Mucosa of rectum (tissue), 2 donors: ENCODE measurements at regions not wholly inside any gene's neighbourhood (a gene's known extent, or its start where the extent isn't known, plus 50 kb on each side); places are given as distances from the start of the nearest gene placed in this dataset.
"Not testable (repeated sequence)": the region's sequence is repeated elsewhere in the genome, so short reads cannot be mapped to it uniquely, and the experiment has no call there.

Experiments
- H3K27ac ChIP-seq, 2 donors: one replicate each; pipeline ENCODE4 v1.7.0; 2013; ENCODE audit warnings: inconsistent platforms in 2 of 2, low read depth in 2 of 2, low read length in 2 of 2
- H3K27me3 ChIP-seq, 2 donors: one replicate each; pipeline ENCODE4 v1.7.0; 2013; ENCODE audit warnings: low read length in 2 of 2; ENCODE audit not compliant: control insufficient read depth in 2 of 2, insufficient read depth in 2 of 2
- H3K36me3 ChIP-seq, 2 donors: one replicate each; pipeline ENCODE4 v1.7.0; 2013; ENCODE audit warnings: low read length in 2 of 2; ENCODE audit not compliant: control insufficient read depth in 2 of 2, insufficient read depth in 2 of 2
- H3K4me1 ChIP-seq, 2 donors: one replicate each; pipeline ENCODE4 v1.7.0; 2013; ENCODE audit warnings: low read length in 2 of 2, mild to moderate bottlenecking in 1 of 2; ENCODE audit not compliant: control insufficient read depth in 2 of 2, insufficient read depth in 2 of 2
- H3K4me3 ChIP-seq, 2 donors: one replicate each; pipeline ENCODE4 v1.7.0; 2013; ENCODE audit warnings: low read length in 2 of 2
- H3K9ac ChIP-seq, 2 donors: one replicate each; pipeline ENCODE4 v1.7.0; 2013; ENCODE audit warnings: low read length in 2 of 2, low read depth in 1 of 2, mild to moderate bottlenecking in 1 of 2
- H3K9me3 ChIP-seq, 2 donors: one replicate each; pipeline ENCODE4 v1.7.0; 2013; ENCODE audit warnings: low read length in 2 of 2; ENCODE audit not compliant: control insufficient read depth in 2 of 2
- donor health status: healthy.
- donor health status: Normal muscosa, but diverticular disease.

DNA sequence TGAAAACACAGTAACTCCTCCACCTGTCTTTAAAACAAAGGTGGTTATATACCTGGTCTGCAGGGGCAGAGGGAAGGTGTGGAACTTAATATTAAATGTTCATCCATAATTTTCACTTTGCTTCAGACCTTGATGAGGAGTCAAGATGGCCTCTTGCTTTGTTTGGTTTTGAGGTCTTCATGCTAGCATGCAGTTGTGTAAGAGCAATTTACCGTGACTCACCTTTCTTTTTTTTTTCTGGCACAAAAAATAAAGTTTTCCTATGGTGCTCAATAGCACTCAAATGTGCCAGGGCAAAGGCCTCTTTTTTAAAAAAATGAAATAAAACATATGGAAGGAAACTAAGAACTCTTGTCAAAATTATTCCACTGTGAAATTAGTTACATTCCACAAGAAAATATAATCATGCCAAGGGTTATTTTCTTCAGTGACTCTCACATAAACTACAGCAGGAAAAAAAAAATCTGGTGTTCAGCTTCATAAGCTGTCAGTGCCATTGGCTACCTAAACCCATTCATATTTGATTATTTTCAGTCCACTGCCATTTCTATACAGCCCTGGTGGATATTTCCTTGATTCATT, 128.2 kb downstream of the SLC7A11 start:
- Histone ChIP-seq H3K36me3 (no peaks in the 10 kb centered on the region), H3K4me3 (no peak overlapping the region), H3K4me1 (peaks cover 0 to 5% of the 10 kb centered on the region in 2 donors), H3K9me3 (no peaks in the 10 kb centered on the region), H3K9ac (no peak overlapping the region), H3K27ac (no peak overlapping the region), H3K27me3 (no peaks in the 10 kb centered on the region)

DNA sequence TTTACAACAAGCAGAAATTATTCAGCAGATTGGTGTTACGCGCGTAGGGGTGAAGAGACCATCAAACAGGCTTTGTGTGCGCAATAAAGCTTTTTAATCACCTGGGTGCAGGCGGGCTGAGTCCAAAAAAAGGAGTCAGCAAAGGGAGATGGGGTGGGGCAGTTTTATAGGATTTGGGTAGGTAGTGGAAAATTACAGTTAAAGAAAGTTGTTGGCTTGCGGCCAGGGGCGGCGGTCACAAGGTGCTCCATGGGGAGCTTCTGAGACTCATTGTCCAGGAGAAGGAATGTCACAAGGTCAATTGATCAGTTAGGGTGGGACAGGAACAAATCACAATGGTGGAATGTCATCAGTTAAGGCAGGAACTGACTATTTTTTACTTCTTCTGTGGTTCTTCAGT, 129.3 kb downstream of the SLC7A11 start:
- not testable (repeated sequence) for H3K4me1 ChIP-seq, H3K9ac ChIP-seq, H3K36me3 ChIP-seq, H3K9me3 ChIP-seq, H3K4me3 ChIP-seq, H3K27me3 ChIP-seq
- H3K27ac ChIP-seq = peak overlapping the region in 1 of 2 donors; percentile 46

DNA sequence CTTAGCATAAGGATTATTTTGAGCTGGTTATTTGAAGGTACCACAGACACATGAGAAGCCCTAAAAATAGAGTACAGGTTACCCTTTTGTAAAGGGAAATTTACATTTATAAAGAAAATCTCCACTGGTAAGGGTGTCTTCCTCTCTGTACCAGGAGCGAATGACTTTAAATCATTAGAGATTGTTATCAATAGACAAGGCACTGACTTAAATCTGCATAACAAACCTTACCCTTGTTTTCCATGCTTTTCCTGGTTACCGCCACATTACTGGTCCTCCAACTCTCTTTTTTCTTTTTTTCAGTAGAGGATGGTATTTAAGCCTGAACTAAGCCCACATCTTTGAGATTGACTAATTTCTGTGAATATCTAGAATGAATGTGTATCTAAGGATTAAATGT, 129.8 kb downstream of the SLC7A11 start:
- no peak overlapping the region for H3K9ac ChIP-seq
- H3K4me1 ChIP-seq = peaks cover 0 to 6% of the 10 kb centered on the region in 2 donors
- H3K27me3 ChIP-seq = no peaks in the 10 kb centered on the region
- no peaks in the 10 kb centered on the region for H3K9me3 ChIP-seq
- H3K4me3 ChIP-seq = no peak overlapping the region
- H3K27ac ChIP-seq = no peak overlapping the region
- no peaks in the 10 kb centered on the region for H3K36me3 ChIP-seq

DNA sequence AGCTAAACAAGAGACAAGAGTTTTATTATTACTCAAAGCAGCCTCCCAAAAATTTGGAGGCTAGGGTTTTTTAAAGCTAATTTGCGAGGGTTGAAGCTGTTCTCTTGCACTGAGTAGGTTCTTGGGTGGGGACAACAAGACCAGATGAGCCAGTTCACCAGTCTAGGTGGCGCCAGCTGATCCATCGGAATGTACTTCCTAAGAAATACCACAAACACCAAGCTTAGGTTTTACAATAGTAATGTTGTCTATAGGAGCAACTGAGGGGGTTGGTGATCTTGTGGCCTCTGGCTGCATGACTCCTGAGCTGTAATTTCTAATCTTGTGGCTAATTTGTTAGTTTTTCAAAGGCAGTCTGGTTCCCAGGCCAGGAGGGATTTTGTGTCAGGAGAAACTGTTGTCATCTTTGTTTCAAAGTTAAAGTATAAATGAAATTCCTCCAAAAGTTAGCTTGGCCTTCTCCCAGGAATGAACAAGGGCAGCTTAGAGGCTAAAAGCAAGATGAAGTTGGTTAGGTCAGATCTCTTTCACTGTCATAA, 130.6 kb downstream of the SLC7A11 start:
- H3K9ac ChIP-seq = no peak overlapping the region
- no peak overlapping the region for H3K4me3 ChIP-seq
- H3K9me3 ChIP-seq = no peaks in the 10 kb centered on the region
- H3K36me3 ChIP-seq = no peaks in the 10 kb centered on the region
- H3K27ac ChIP-seq = no peak overlapping the region
- H3K4me1 ChIP-seq = peaks cover 3 to 9% of the 10 kb centered on the region in 2 donors
- no peaks in the 10 kb centered on the region for H3K27me3 ChIP-seq

DNA sequence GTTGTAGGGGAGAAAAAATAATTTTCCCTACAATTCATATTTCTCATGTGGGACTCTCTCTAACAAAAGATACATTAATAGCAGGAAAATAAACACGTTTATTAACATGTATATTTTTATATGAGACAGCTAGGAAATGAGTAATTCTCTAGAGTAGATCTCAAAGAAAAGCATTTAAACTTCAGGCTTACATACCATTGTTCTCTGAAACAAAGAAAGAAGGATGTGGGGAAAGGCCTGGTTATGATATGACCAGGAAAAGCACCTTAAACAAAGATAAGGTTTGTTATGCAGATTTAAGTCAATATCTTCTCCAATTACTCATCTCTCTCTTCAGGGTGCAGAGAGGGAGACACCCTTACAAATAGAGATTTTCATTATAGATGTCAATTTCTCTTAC, 131.3 kb downstream of the SLC7A11 start:
- Histone ChIP-seq H3K4me1 (peaks cover 4 to 9% of the 10 kb centered on the region in 2 donors), H3K27ac (no peak overlapping the region), H3K27me3 (no peaks in the 10 kb centered on the region), H3K36me3 (no peaks in the 10 kb centered on the region), H3K9ac (no peak overlapping the region), H3K4me3 (no peak overlapping the region), H3K9me3 (no peaks in the 10 kb centered on the region)

DNA sequence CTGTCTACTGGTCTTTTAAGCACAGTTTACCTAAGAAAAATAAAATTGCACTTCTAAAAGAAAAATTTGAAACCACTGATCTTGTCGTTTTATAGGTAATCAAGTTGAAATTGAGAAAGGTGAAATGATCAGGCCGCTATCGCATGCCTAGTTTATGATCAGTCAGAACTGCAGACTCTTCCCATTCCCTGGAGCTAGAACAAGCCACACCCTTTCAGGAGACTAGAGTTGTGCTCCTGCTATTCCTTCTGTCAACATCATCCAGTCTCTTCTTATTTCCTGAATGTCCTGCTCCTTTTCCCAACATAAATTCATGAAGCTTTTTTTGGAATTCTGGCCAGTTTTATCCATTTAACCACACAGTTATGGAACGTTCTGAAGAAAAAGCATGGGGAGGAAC, 135.1 kb downstream of the SLC7A11 start:
- Histone ChIP-seq H3K27me3 (no peaks in the 10 kb centered on the region), H3K27ac (no peak overlapping the region), H3K4me1 (peaks cover 4% of the 10 kb centered on the region in 2 donors), H3K9me3 (no peaks in the 10 kb centered on the region), H3K9ac (no peak overlapping the region), H3K4me3 (no peak overlapping the region), H3K36me3 (no peaks in the 10 kb centered on the region)

DNA sequence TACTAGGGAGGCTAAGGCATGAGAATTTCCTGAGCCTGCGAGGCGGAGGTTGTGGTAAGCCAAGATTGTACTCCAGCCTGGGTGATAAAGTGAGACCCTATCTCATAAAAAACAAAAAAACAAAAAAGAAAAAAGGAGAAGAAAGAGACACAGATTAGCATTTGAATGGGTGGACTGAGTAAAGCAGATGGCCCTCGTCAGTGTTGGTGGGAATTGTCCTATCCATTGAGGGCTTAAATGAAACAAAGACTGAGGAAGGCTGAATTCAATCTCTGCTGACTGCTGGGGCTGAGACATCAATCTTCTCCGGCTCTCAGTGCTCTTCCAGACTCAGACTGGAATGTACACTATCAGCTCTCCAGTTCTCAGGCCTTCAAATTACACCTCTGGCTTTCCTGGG, 136.8 kb downstream of the SLC7A11 start:
- Histone ChIP-seq H3K4me3 (no peak overlapping the region), H3K9me3 (no peaks in the 10 kb centered on the region), H3K4me1 (peaks cover 4% of the 10 kb centered on the region in 2 donors), H3K9ac (no peak overlapping the region), H3K36me3 (no peaks in the 10 kb centered on the region), H3K27me3 (no peaks in the 10 kb centered on the region), H3K27ac (no peak overlapping the region)

DNA sequence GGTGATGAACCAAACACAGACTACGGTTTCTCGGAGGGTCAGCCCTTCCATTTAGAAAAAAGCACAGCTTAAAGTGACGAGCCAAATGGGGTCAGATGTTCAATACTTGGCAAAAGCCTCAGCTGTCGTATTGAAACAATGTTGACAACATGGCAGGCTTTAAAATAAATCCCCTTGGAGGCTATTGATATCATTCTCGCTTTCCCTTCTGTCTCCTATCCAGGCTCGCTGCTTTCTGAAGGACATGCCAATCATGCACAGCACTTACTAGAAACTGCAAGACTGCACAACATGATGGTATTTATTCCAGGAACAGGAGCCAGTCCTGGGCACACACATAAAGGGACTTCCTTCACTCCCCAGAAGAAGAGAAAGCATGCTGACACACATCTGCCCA, 137.9 kb downstream of the SLC7A11 start:
- peaks cover 4% of the 10 kb centered on the region in 2 donors for H3K4me1 ChIP-seq
- H3K9ac ChIP-seq = no peak overlapping the region
- no peaks in the 10 kb centered on the region for H3K36me3 ChIP-seq
- no peak overlapping the region for H3K27ac ChIP-seq
- no peak overlapping the region for H3K4me3 ChIP-seq
- H3K9me3 ChIP-seq = no peaks in the 10 kb centered on the region
- no peaks in the 10 kb centered on the region for H3K27me3 ChIP-seq

DNA sequence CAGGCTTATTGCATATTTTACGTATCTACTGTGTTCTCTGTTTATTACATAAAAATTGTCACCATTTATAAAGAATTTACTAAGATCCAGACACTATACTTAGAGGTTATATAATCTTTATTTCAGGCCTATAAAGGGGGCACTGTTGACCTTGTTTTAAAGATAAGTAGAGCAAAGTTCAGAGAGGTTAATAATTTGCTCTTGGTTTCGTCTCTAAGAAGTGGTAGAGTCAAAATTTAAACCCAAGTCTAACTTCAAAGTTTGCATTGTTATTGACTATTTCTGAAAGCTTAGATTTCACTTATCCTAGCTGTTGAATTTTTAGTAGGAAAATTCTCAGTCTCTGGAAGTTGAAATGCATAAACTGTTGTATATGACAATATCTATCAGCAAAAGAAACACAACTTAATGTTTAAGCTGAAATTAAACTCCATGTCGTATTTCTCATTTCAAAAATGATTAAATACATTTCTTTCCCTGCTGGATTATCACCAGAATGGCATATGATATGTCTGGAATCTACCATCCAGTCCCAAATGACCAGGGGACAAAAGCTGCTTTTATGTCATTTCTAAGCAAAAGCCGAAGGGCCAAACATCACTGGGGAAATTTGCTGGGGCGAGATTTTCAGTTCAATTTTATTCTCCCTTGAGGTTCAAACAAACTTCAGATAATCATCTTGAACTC, 138.4 kb downstream of the SLC7A11 start:
- H3K4me1 ChIP-seq = peaks cover 4% of the 10 kb centered on the region in 2 donors
- H3K27me3 ChIP-seq = no peaks in the 10 kb centered on the region
- H3K9ac ChIP-seq = no peak overlapping the region
- no peaks in the 10 kb centered on the region for H3K36me3 ChIP-seq
- H3K27ac ChIP-seq = no peak overlapping the region
- H3K9me3 ChIP-seq = no peaks in the 10 kb centered on the region
- H3K4me3 ChIP-seq = no peak overlapping the region

DNA sequence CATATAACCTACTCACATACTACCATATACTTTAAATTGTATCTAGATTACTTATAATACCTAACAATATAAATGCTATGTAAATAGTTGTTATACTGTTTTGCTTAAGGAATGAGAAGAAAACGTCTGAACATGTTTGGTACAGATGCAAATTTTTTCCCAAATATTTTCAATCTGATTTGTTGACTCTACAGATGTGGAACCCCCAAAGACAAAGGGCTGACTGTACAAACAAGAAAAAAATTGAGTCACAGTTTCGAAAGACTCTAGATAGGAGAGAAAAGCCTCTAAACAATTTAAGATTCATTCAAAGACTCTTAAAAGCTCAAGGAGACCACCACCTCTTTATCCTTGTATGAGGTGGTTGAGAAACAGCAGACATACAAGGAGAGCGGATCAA, 142.8 kb downstream of the SLC7A11 start:
- Histone ChIP-seq H3K27me3 (no peaks in the 10 kb centered on the region), H3K4me3 (no peak overlapping the region), H3K4me1 (no peaks in the 10 kb centered on the region), H3K27ac (no peak overlapping the region), H3K9me3 (no peaks in the 10 kb centered on the region), H3K36me3 (no peaks in the 10 kb centered on the region), H3K9ac (no peak overlapping the region)
